ENCODE measurements at regions not wholly inside any gene's neighbourhood (a gene's known extent, or its start where the extent isn't known, plus 50 kb on each side); places are given as distances from the start of the nearest gene placed in this dataset.

DNA sequence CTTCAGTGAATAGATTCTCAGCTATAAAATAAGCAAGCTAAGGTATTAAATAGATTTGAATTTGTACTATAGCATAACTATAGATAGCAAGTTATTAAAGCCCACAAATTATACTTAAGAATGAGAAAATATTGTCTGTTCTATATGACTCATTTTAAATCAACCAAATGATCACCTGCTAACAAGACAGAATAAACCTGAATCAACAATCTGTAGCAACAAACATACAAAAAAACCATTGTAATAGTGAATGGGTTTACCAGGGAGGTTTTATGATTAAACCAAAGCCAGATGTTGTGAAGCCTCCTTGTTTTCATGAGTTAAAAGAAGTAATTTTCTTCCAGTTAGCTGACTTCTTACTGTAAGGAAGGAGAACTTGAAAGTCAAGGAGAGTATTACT is 71.9 kb upstream of the HTR1B start:
- DNase-seq, result no peak

DNA sequence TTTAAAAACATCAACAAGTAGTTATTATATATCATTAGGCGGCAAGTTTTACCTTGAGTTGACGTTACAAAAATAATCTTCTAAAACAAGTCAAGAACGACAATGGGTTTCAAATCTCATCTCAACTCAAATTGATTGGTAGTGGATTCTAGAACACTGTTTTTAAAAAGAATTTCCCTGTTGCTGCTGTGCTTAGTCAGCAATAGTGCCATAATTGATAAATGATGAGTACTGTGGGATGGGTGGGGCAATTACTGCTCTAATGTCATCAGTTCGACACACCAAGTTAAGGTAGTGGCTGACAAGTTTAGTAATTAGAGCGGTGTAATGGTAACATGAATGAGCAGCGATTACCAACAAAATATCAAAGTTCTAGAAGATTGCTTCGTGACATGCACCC is 73.4 kb upstream of the HTR1B start:
- no peak for DNase-seq

GRCh38 chr6:77543601-77544000 is 80.3 kb upstream of the HTR1B start:
- no peak for DNase-seq

- no peak for DNase-seq
Measured at GRCh38 chr6:77548190-77548589, 84.9 kb upstream of the HTR1B start.

GRCh38 chr6:77548662-77549366 is 85.5 kb upstream of the HTR1B start:
- no peak for DNase-seq

GRCh38 chr6:77551135-77551534 is 87.8 kb upstream of the HTR1B start:
- no peak for DNase-seq

DNA sequence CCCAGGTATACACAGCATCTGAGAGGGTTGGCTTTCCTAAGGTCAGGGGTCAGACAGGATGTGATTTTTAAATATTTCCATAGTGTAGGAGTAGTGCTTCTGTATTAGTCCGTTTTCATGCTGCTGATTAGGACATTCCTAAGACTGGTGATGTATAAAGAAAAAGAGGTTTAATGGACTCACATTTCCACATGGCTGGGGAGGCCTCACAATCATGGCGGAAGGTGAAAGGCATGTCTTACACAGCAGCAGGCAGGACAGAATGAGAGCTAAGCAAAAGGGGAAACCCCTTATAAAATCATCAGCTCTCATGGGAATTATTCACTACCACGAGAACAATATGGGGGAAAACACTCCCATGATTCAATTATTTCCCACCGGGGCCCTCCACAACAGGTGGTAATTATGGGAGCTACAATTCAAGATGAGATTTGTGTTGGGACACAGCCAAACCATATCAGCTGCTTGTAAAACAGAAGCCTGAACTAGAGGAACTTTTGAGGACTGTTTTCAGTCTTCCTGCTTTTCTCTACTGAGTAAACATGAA is 91.0 kb upstream of the MEI4 start:
- peak; percentile 65 for DNase-seq

- no peak for DNase-seq
Measured at GRCh38 chr6:77565370-77565769, 87.5 kb upstream of the MEI4 start.

- no peak for DNase-seq
Measured at GRCh38 chr6:77566235-77566634, 86.6 kb upstream of the MEI4 start.

GRCh38 chr6:77568570-77568969 is 84.3 kb upstream of the MEI4 start:
- no peak for DNase-seq

DNA sequence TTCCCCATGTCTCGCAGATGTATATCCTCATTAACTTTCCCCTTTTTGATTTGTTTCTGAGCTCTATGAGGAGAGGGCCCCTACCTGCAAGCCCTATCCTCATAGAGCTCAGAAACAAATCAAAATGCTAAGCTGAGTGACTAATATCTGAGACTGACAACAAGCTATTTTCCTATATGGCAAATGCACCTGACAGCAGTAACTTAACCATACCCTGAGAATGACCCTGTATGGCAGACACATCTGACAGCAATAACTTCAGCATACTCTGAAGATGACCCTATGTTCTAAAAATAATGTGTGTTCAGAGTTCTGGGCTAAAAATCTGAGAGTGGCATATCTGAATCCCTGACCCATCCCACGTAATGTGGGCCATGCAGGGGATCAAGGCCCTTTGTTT is 79.0 kb upstream of the MEI4 start:
- no peak for DNase-seq

DNA sequence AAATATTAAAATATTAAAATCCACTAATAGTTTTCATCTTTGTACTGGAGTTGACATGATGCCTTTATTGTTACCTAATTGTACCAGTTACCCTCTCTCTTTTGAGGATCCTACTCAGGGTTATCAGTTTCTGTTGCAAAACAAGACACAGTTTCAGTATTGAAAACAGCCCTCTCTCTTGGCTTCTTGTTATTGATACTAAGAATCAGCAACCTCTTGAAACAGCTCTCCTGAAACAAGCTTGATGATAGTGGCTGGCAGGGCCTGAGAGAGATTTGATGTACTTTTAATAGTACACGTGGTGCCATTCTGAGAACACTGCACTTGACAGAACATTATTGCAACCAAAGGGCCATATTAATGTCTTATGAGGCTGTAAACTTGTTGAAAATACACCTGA is 64.9 kb upstream of the MEI4 start:
- no peak for DNase-seq

Measured in NCI-H1105 (cell line).